ENCODE measurements at regions not wholly inside any gene's neighbourhood (a gene's known extent, or its start where the extent isn't known, plus 50 kb on each side); places are given as distances from the start of the nearest gene placed in this dataset.

DNA sequence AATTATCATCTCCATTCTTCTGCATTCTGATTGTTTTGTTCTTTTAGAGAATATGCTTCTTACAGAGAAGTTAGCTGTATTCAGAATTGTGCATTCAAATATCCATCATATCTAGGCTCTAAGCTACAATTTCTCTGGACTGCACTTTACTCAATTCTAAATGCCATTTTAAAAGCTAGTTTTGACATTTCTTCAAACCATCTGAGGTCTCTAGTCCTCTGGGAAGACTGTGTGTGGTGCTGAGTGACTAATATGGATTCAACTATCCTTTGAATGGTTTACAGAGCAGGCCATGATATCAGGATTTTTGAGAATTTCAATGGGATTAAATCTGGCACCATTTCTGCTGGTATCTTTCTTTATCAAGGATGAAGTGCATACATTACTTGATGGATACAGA lies 285.7 kb downstream of the BTBD3 start:
- ATAC-seq: no peak
- TF ChIP-seq ZNF70 (CRISPR knock-in tag; IDR thresholded peaks at IDR 0.05): no peak
- no peak for TF ChIP-seq ZFP3 (CRISPR knock-in tag; IDR thresholded peaks at IDR 0.05)
- no peak for TF ChIP-seq ZFP30 (CRISPR knock-in tag; IDR thresholded peaks at IDR 0.05)
- TF ChIP-seq ISL1 (CRISPR knock-in tag; IDR thresholded peaks at IDR 0.05): no peak
- no peak for TF ChIP-seq ZC3H10 (CRISPR knock-in tag; IDR thresholded peaks at IDR 0.05)
- no peak for TF ChIP-seq ESRRG (CRISPR knock-in tag; IDR thresholded peaks at IDR 0.05)
- TF ChIP-seq OSR1 (CRISPR knock-in tag; IDR thresholded peaks at IDR 0.05): no peak
- no peak for TF ChIP-seq TOX (CRISPR knock-in tag; IDR thresholded peaks at IDR 0.05; ENCODE audit: borderline replicate concordance)
- TF ChIP-seq, protein P1, sequence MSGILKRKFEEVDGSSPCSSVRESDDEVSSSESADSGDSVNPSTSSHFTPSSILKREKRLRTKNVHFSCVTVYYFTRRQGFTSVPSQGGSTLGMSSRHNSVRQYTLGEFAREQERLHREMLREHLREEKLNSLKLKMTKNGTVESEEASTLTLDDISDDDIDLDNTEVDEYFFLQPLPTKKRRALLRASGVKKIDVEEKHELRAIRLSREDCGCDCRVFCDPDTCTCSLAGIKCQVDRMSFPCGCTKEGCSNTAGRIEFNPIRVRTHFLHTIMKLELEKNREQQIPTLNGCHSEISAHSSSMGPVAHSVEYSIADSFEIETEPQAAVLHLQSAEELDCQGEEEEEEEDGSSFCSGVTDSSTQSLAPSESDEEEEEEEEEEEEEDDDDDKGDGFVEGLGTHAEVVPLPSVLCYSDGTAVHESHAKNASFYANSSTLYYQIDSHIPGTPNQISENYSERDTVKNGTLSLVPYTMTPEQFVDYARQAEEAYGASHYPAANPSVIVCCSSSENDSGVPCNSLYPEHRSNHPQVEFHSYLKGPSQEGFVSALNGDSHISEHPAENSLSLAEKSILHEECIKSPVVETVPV (CRISPR knock-in tag; IDR thresholded peaks at IDR 0.05): no peak
- TF ChIP-seq, protein P2, sequence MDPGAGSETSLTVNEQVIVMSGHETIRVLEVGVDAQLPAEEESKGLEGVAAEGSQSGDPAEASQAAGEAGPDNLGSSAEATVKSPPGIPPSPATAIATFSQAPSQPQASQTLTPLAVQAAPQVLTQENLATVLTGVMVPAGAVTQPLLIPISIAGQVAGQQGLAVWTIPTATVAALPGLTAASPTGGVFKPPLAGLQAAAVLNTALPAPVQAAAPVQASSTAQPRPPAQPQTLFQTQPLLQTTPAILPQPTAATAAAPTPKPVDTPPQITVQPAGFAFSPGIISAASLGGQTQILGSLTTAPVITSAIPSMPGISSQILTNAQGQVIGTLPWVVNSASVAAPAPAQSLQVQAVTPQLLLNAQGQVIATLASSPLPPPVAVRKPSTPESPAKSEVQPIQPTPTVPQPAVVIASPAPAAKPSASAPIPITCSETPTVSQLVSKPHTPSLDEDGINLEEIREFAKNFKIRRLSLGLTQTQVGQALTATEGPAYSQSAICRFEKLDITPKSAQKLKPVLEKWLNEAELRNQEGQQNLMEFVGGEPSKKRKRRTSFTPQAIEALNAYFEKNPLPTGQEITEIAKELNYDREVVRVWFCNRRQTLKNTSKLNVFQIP (CRISPR knock-in tag; IDR thresholded peaks at IDR 0.05; ENCODE audit: borderline replicate concordance, low read depth): no peak
- TF ChIP-seq TCF4 (CRISPR knock-in tag; IDR thresholded peaks at IDR 0.05; ENCODE audit: borderline replicate concordance): no peak
- no peak for TF ChIP-seq CSDC2 (CRISPR knock-in tag; IDR thresholded peaks at IDR 0.05)

DNA sequence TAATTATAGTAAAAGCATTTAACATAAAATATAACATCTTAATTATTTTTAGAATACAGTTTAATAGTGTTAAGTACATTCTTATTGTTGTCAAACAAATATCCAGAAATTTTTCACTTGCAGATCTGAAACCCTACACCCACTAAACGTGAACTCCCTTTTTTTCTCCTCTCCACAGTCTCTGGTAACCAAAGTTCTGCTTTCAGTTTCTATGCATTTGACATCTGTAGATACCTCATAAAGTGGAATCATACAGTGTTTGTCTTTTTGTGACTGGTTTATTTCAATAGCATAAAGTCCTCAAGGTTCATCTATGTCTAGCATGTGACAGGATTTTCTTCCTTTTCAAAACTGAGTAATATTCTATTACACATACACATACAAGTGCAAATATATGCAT lies 286.3 kb downstream of the BTBD3 start:
- no peak for ATAC-seq
- TF ChIP-seq ZFP3 (CRISPR knock-in tag; IDR thresholded peaks at IDR 0.05): no peak
- TF ChIP-seq ZNF70 (CRISPR knock-in tag; IDR thresholded peaks at IDR 0.05): no peak

DNA sequence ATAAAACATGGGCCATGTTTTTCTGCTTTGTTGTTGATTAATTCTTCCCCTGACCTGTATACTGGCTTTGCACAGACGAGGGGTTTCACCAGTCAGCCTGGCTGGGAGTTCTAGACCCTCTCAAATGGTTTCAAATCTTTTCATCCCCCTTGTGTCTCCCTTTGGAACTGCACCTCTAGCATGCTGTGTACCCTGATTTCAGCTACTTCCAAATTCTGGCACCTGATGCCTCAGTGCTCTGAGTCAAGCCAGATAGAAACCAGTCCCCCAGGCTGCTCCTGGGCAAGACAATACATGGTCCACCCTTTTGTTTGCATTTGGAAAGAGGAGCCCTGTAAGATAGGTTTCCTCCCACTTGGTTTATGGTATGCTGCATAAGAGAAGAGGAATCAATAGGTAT lies 290.2 kb downstream of the BTBD3 start:
- TF ChIP-seq TOX (CRISPR knock-in tag; IDR thresholded peaks at IDR 0.05; ENCODE audit: borderline replicate concordance): no peak
- TF ChIP-seq ZNF565 (CRISPR knock-in tag; conservative IDR thresholded peaks at IDR 0.05; ENCODE audit: low read depth): no peak
- no peak for TF ChIP-seq PPARA (CRISPR knock-in tag; IDR thresholded peaks at IDR 0.05; ENCODE audit: borderline replicate concordance)
- TF ChIP-seq BACH2 (CRISPR knock-in tag; IDR thresholded peaks at IDR 0.05; ENCODE audit: borderline replicate concordance): no peak
- TF ChIP-seq, protein P3, sequence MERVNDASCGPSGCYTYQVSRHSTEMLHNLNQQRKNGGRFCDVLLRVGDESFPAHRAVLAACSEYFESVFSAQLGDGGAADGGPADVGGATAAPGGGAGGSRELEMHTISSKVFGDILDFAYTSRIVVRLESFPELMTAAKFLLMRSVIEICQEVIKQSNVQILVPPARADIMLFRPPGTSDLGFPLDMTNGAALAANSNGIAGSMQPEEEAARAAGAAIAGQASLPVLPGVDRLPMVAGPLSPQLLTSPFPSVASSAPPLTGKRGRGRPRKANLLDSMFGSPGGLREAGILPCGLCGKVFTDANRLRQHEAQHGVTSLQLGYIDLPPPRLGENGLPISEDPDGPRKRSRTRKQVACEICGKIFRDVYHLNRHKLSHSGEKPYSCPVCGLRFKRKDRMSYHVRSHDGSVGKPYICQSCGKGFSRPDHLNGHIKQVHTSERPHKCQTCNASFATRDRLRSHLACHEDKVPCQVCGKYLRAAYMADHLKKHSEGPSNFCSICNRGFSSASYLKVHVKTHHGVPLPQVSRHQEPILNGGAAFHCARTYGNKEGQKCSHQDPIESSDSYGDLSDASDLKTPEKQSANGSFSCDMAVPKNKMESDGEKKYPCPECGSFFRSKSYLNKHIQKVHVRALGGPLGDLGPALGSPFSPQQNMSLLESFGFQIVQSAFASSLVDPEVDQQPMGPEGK (CRISPR knock-in tag; IDR thresholded peaks at IDR 0.05; ENCODE audit: borderline replicate concordance): no peak
- no peak for TF ChIP-seq SNAI2 (CRISPR knock-in tag; IDR thresholded peaks at IDR 0.05)
- TF ChIP-seq, protein P1 (CRISPR knock-in tag; IDR thresholded peaks at IDR 0.05): no peak
- TF ChIP-seq TCF4 (CRISPR knock-in tag; IDR thresholded peaks at IDR 0.05; ENCODE audit: borderline replicate concordance): no peak
- no peak for TF ChIP-seq CSDC2 (CRISPR knock-in tag; IDR thresholded peaks at IDR 0.05)
- TF ChIP-seq ESRRG (CRISPR knock-in tag; IDR thresholded peaks at IDR 0.05): no peak
- no peak for TF ChIP-seq ZNF70 (CRISPR knock-in tag; IDR thresholded peaks at IDR 0.05)
- no peak for TF ChIP-seq ZFP30 (CRISPR knock-in tag; IDR thresholded peaks at IDR 0.05)
- no peak for TF ChIP-seq ZNF8 (CRISPR knock-in tag; IDR thresholded peaks at IDR 0.05)
- TF ChIP-seq, protein P4, sequence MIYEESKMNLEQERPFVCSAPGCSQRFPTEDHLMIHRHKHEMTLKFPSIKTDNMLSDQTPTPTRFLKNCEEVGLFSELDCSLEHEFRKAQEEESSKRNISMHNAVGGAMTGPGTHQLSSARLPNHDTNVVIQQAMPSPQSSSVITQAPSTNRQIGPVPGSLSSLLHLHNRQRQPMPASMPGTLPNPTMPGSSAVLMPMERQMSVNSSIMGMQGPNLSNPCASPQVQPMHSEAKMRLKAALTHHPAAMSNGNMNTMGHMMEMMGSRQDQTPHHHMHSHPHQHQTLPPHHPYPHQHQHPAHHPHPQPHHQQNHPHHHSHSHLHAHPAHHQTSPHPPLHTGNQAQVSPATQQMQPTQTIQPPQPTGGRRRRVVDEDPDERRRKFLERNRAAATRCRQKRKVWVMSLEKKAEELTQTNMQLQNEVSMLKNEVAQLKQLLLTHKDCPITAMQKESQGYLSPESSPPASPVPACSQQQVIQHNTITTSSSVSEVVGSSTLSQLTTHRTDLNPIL (CRISPR knock-in tag; IDR thresholded peaks at IDR 0.05; ENCODE audit: low read depth): no peak
- no peak for TF ChIP-seq RARB (CRISPR knock-in tag; IDR thresholded peaks at IDR 0.05)
- TF ChIP-seq, protein P2 (CRISPR knock-in tag; IDR thresholded peaks at IDR 0.05; ENCODE audit: borderline replicate concordance, low read depth): no peak
- no peak for TF ChIP-seq ARNTL (CRISPR knock-in tag; IDR thresholded peaks at IDR 0.05; ENCODE audit: borderline replicate concordance, low read depth)
- no peak for TF ChIP-seq ZC3H10 (CRISPR knock-in tag; IDR thresholded peaks at IDR 0.05)
- TF ChIP-seq ZFP3 (CRISPR knock-in tag; IDR thresholded peaks at IDR 0.05): no peak
- TF ChIP-seq OSR1 (CRISPR knock-in tag; IDR thresholded peaks at IDR 0.05): no peak
- ATAC-seq: no peak
